HEK293T (cell line): ENCODE measurements at regions not wholly inside any gene's neighbourhood (a gene's known extent, or its start where the extent isn't known, plus 50 kb on each side); places are given as distances from the start of the nearest gene placed in this dataset.

Source experiments
- CTCF ChIA-PET: fragments of 350-600 bp; formaldehyde crosslinking; extraction: SDS; loops from one replicate; lab custom pipeline; 2021; ENCODE audit warnings: antibody characterized with exemption, inconsistent platforms; lab: Yijun Ruan, JAX
- POLR2A ChIA-PET: fragments of 350-600 bp; formaldehyde crosslinking; extraction: SDS; loops from one replicate; lab custom pipeline; 2020; ENCODE audit warnings: antibody characterized with exemption, inconsistent platforms; lab: Yijun Ruan, JAX
- DNase-seq: peaks from one replicate; pipeline ENCODE4 v3.0.0; 2012; ENCODE audit warnings: mixed read lengths; ENCODE audit errors: extremely low spot score
- ARNT ChIP-seq: fragments of 450-650 bp; IDR thresholded peaks from 2 replicates; pipeline ENCODE4 v1.6.1; 2017; ENCODE audit warnings: mild to moderate bottlenecking
- BHLHE40 ChIP-seq: fragments of 450-650 bp; IDR thresholded peaks from 2 replicates; pipeline ENCODE4 v1.6.1; 2016; ENCODE audit warnings: mild to moderate bottlenecking, moderate library complexity, borderline replicate concordance
- CTBP1 ChIP-seq: fragments of 450-650 bp; IDR thresholded peaks from 2 replicates; pipeline ENCODE4 v1.6.1; 2016; ENCODE audit warnings: borderline replicate concordance
- ELF4 ChIP-seq: fragments of 450-650 bp; IDR thresholded peaks from 2 replicates; pipeline ENCODE4 v1.6.1; 2017; ENCODE audit warnings: antibody characterized with exemption
- FOXA1 ChIP-seq: fragments of 450-650 bp; IDR thresholded peaks from 2 replicates; pipeline ENCODE4 v1.6.1; 2016; ENCODE audit warnings: mild to moderate bottlenecking
- FOXK2 ChIP-seq: fragments of 450-650 bp; IDR thresholded peaks from 2 replicates; pipeline ENCODE4 v1.6.1; 2016; ENCODE audit warnings: mild to moderate bottlenecking
- FOXM1 ChIP-seq: fragments of 450-650 bp; IDR thresholded peaks from 2 replicates; pipeline ENCODE4 v1.6.1; 2017; ENCODE audit warnings: mild to moderate bottlenecking, borderline replicate concordance
- HDGF ChIP-seq: fragments of 450-650 bp; IDR thresholded peaks from 2 replicates; pipeline ENCODE4 v1.6.1; 2017; ENCODE audit warnings: antibody characterized with exemption, borderline replicate concordance
- L3MBTL2 ChIP-seq: fragments of 450-650 bp; conservative IDR thresholded peaks from 2 replicates; pipeline ENCODE4 v1.6.1; 2016; ENCODE audit warnings: mild to moderate bottlenecking
- LEF1 ChIP-seq: fragments of 450-650 bp; IDR thresholded peaks from 2 replicates; pipeline ENCODE4 v1.6.1; 2017; ENCODE audit warnings: mild to moderate bottlenecking, borderline replicate concordance
- NFRKB ChIP-seq: fragments of 450-650 bp; IDR thresholded peaks from 2 replicates; pipeline ENCODE4 v1.6.1; 2016; ENCODE audit warnings: mild to moderate bottlenecking, moderate library complexity
- PKNOX1 ChIP-seq: fragments of 450-650 bp; IDR thresholded peaks from 2 replicates; pipeline ENCODE4 v1.6.1; 2016
- SP1 ChIP-seq: fragments of 450-650 bp; IDR thresholded peaks from 2 replicates; pipeline ENCODE4 v1.6.1; 2017
- SUZ12 ChIP-seq: fragments of 450-650 bp; IDR thresholded peaks from 2 replicates; pipeline ENCODE4 v1.6.1; 2016; ENCODE audit warnings: mild to moderate bottlenecking
- TARDBP ChIP-seq: fragments of 450-650 bp; IDR thresholded peaks from 2 replicates; pipeline ENCODE4 v1.6.1; 2016
- ZNF384 ChIP-seq: fragments of 450-650 bp; IDR thresholded peaks from 2 replicates; pipeline ENCODE4 v1.6.1; 2016

GRCh38 chr9:18075253-18075952, 398.6 kb upstream of the ADAMTSL1 start:
- CTCF ChIA-PET = no interaction called here
- TF ChIP-seq ZNF384 = no peak
- TF ChIP-seq ELF4 = no peak
- TF ChIP-seq TARDBP = no peak
- TF ChIP-seq HDGF = no peak
- TF ChIP-seq ARNT = no peak
- no peak for TF ChIP-seq FOXK2
- no peak for TF ChIP-seq SP1
- no peak for TF ChIP-seq CTBP1
- POLR2A ChIA-PET = no interaction called here
- no peak for DNase-seq

- no peak for DNase-seq
- ChIA-PET CTCF (no interaction called here), POLR2A (no interaction called here)
- TF ChIP-seq ARNT (no peak), SUZ12 (no peak), CTBP1 (no peak), HDGF (no peak), SP1 (no peak), PKNOX1 (no peak), BHLHE40 (no peak), ELF4 (no peak), FOXA1 (no peak), TARDBP (no peak), ZNF384 (no peak), FOXM1 (no peak), FOXK2 (no peak), NFRKB (no peak), L3MBTL2 (no peak), LEF1 (no peak)
Measured at GRCh38 chr9:18077941-18078678, 395.8 kb upstream of the ADAMTSL1 start.

- POLR2A ChIA-PET = no interaction called here
- no peak for DNase-seq
- CTCF ChIA-PET = no interaction called here
- TF ChIP-seq BHLHE40 = no peak
Measured at GRCh38 chr9:18092138-18092537, 381.8 kb upstream of the ADAMTSL1 start.

GRCh38 chr9:18106006-18106560, 367.9 kb upstream of the ADAMTSL1 start:
- ChIA-PET POLR2A (no interaction called here), CTCF (no interaction called here)
- no peak for DNase-seq
- TF ChIP-seq FOXM1 (no peak), SP1 (no peak), ZNF384 (no peak), CTBP1 (no peak), NFRKB (no peak), L3MBTL2 (no peak), PKNOX1 (no peak), FOXK2 (no peak)

- no peak for DNase-seq
- POLR2A ChIA-PET = interaction anchor here (0.7 kb wide), 1 partner anchor 140 kb away, joined by 3 read pairs; no protein-coding TSS in a partner anchor
- TF ChIP-seq L3MBTL2 (no peak), CTBP1 (no peak), LEF1 (no peak)
- CTCF ChIA-PET = no interaction called here
Measured at GRCh38 chr9:18109675-18110074, 364.3 kb upstream of the ADAMTSL1 start.

- POLR2A ChIA-PET = no interaction called here
Measured at GRCh38 chr9:18111146-18111545, 362.8 kb upstream of the ADAMTSL1 start.

GRCh38 chr9:18114559-18115475, 359.1 kb upstream of the ADAMTSL1 start:
- TF ChIP-seq L3MBTL2 (no peak), LEF1 (no peak), FOXA1 (no peak), CTBP1 (no peak), TARDBP (no peak), SUZ12 (no peak), FOXM1 (no peak), BHLHE40 (no peak), ZNF384 (no peak), ELF4 (no peak), PKNOX1 (no peak), ARNT (no peak), SP1 (no peak), HDGF (no peak), NFRKB (no peak), FOXK2 (no peak)
- ChIA-PET POLR2A (no interaction called here), CTCF (no interaction called here)
- DNase-seq = no peak

More at GRCh38 chr9:18111146-18111545, 362.8 kb upstream of the ADAMTSL1 start:
- DNase-seq = no peak
- CTCF ChIA-PET = no interaction called here
- TF ChIP-seq BHLHE40 (no peak), ZNF384 (no peak)
